Liver (tissue), 8 donors: ENCODE measurements at regions not wholly inside any gene's neighbourhood (a gene's known extent, or its start where the extent isn't known, plus 50 kb on each side); places are given as distances from the start of the nearest gene placed in this dataset.

Source experiments
- DNase-seq: peaks from one replicate; pipeline ENCODE4 v3.0.0-alpha.2; 2017; ENCODE audit warnings: low spot score
- H3K27ac ChIP-seq, 2 donors: one replicate each; pipeline ENCODE4 v1.7.0; 2013; ENCODE audit warnings: inconsistent platforms in 2 of 2, low read length in 2 of 2, control low read depth in 1 of 2, low read depth in 1 of 2, mild to moderate bottlenecking in 1 of 2
- H3K27me3 ChIP-seq, 4 donors: one replicate each; pipeline versions ENCODE4 v1.6.1 to v1.7.0; 2013; ENCODE audit warnings: low read length in 3 of 4, inconsistent platforms in 1 of 4, mild to moderate bottlenecking in 1 of 4, moderate library complexity in 1 of 4; ENCODE audit not compliant: control insufficient read depth in 4 of 4, insufficient read depth in 4 of 4
- H3K36me3 ChIP-seq, 4 donors: one replicate each; pipeline versions ENCODE4 v1.6.1 to v1.7.0; 2013; ENCODE audit warnings: low read length in 3 of 4, mild to moderate bottlenecking in 3 of 4, low read depth in 1 of 4, moderate library complexity in 1 of 4; ENCODE audit not compliant: control insufficient read depth in 4 of 4, insufficient read depth in 3 of 4
- H3K4me1 ChIP-seq, 4 donors: one replicate each; pipeline versions ENCODE4 v1.6.1 to v1.7.0; 2013; ENCODE audit warnings: low read length in 3 of 4, mild to moderate bottlenecking in 3 of 4, moderate library complexity in 1 of 4; ENCODE audit not compliant: control insufficient read depth in 4 of 4, insufficient read depth in 4 of 4
- H3K4me3 ChIP-seq, 3 donors: one replicate each; pipeline versions ENCODE4 v1.6.1 to v1.7.0; 2013; ENCODE audit warnings: low read length in 3 of 3, control low read depth in 1 of 3, low read depth in 1 of 3, mild to moderate bottlenecking in 1 of 3
- H3K9ac ChIP-seq, 2 donors: one replicate each; pipeline ENCODE4 v1.7.0; 2013; ENCODE audit warnings: low read length in 2 of 2, mild to moderate bottlenecking in 2 of 2, moderate library complexity in 2 of 2, control low read depth in 1 of 2, low read depth in 1 of 2
- H3K9me3 ChIP-seq, 4 donors: one replicate each; pipeline versions ENCODE4 v1.6.1 to v1.7.0; 2013; ENCODE audit warnings: low read length in 3 of 4; ENCODE audit not compliant: control insufficient read depth in 4 of 4
- EGR1 ChIP-seq, 2 donors: IDR thresholded peaks; 2 replicates each; pipeline ENCODE4 v1.6.1; 2016 to 2018; ENCODE audit warnings: antibody characterized with exemption in 2 of 2, low read depth in 2 of 2
- FOXA1 ChIP-seq: IDR thresholded peaks from 2 replicates; pipeline ENCODE4 v1.6.1; 2016; ENCODE audit warnings: antibody characterized with exemption
- FOXA2 ChIP-seq: IDR thresholded peaks from 2 replicates; pipeline ENCODE4 v1.6.1; 2016; ENCODE audit warnings: antibody characterized with exemption
- GABPA ChIP-seq, 2 donors: IDR thresholded peaks in 1 of 2; conservative IDR thresholded peaks in 1 of 2; 2 replicates each; pipeline ENCODE4 v1.6.1; 2016; ENCODE audit warnings: antibody characterized with exemption in 2 of 2, mild to moderate bottlenecking in 1 of 2, moderate library complexity in 1 of 2
- HNF4A ChIP-seq, 2 donors: conservative IDR thresholded peaks; 2 replicates each; pipeline ENCODE4 v1.6.1; 2016; ENCODE audit warnings: antibody characterized with exemption in 2 of 2, mild to moderate bottlenecking in 2 of 2
- HNF4G ChIP-seq: IDR thresholded peaks from 2 replicates; pipeline ENCODE4 v1.6.1; 2016; ENCODE audit warnings: antibody characterized with exemption
- JUND ChIP-seq, 2 donors: IDR thresholded peaks; 2 replicates each; pipeline ENCODE4 v1.6.1; 2016; ENCODE audit warnings: antibody characterized with exemption in 2 of 2
- NR2F2 ChIP-seq: IDR thresholded peaks from 2 replicates; pipeline ENCODE4 v1.6.1; 2016; ENCODE audit warnings: antibody characterized with exemption
- RAD21 ChIP-seq, 2 donors: IDR thresholded peaks; 2 replicates each; pipeline ENCODE4 v1.6.1; 2016; ENCODE audit warnings: antibody characterized with exemption in 2 of 2, mild to moderate bottlenecking in 2 of 2
- RXRA ChIP-seq, 2 donors: IDR thresholded peaks; 2 replicates each; pipeline ENCODE4 v1.6.1; 2017 to 2018; ENCODE audit warnings: antibody characterized with exemption in 2 of 2, mild to moderate bottlenecking in 1 of 2
- SP1 ChIP-seq: IDR thresholded peaks from 2 replicates; pipeline ENCODE4 v1.6.1; 2018; ENCODE audit warnings: antibody characterized with exemption, mild to moderate bottlenecking
- TAF1 ChIP-seq: conservative IDR thresholded peaks from 2 replicates; pipeline ENCODE4 v1.6.1; 2016; ENCODE audit warnings: antibody characterized with exemption, mild to moderate bottlenecking
- YY1 ChIP-seq: IDR thresholded peaks from 2 replicates; pipeline ENCODE4 v1.6.1; 2016; ENCODE audit warnings: antibody characterized with exemption, mild to moderate bottlenecking
- WGBS: extraction: QIAGEN DNeasy Blood & Tissue Kit; methylation state at CpG from one replicate; pipeline ENCODE4 v1.1.7; 2013; 5-methylcytosine and 5-hydroxymethylcytosine counted together
- TF ChIP-seq, protein P1 (sequence below): IDR thresholded peaks from 2 replicates; pipeline ENCODE4 v1.6.1; 2016; ENCODE audit warnings: antibody characterized with exemption, mild to moderate bottlenecking
- TF ChIP-seq, protein P2 (sequence below): fragments of 150-350 bp; IDR thresholded peaks from 2 replicates; pipeline ENCODE4 v1.5.1; 2017; ENCODE audit warnings: improper control_type of control experiment, low read depth, low read length; ENCODE audit not compliant: missing input control
- TF ChIP-seq, protein P3 (sequence below): IDR thresholded peaks from 2 replicates; pipeline ENCODE4 v1.6.1; 2016; ENCODE audit warnings: antibody characterized with exemption
- TF ChIP-seq, protein P4 (sequence below): IDR thresholded peaks from 2 replicates; pipeline ENCODE4 v1.6.1; 2016; ENCODE audit warnings: antibody characterized with exemption
- TF ChIP-seq, protein P5 (sequence below): IDR thresholded peaks from 2 replicates; pipeline ENCODE4 v1.6.1; 2016; ENCODE audit warnings: antibody characterized with exemption
- donor health status: healthy.
- donor health status: healthy.
- donor health status: healthy.
- donor health status: healthy.
- donor health status: healthy.

DNA sequence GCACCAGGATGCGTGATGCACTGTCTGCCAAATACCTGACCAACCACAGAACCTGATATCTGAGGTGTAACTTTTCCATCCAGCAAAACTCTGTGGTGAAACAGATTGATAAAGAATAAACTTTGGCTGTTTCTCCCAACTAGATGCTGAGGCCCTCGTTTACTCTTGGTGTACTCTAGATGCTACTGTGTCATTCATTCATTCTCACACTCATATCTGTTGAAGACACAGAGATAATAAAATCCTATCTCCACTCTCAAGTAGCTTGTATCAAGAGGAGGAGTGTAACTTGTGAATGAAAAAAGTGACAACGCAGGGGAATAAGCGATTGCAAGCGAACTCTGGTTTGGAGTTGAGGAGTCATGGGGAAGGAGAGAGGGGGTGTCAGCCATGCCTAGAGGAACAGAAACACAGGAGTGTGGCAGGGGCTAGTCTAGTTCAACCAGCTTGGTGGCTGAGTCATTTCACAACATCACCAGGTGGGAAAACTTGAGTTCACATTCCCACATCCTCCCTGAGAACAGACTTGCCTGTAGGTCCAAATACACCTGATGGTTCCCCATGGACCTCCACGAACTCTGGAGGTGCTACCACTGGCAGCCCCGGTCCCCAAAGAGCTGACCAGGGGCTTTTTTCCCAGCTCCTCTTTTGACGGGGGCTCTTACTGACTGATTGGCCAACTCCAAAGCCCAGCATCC lies 73.3 kb upstream of the SNRK start:
- DNase-seq: peak; percentile 30
- TF ChIP-seq YY1 (no peak), GABPA (IDR thresholded peaks at IDR 0.05 in 1 of 2, conservative IDR thresholded peaks at IDR 0.05 in 1 of 2) (no peak), JUND (IDR thresholded peaks at IDR 0.05) (no peak), SP1 (no peak), EGR1 (IDR thresholded peaks at IDR 0.05; ENCODE audit: low read depth in 2 of 2) (no peak), HNF4A (conservative IDR thresholded peaks at IDR 0.05) (no peak), RAD21 (IDR thresholded peaks at IDR 0.05) (no peak), NR2F2 (no peak), TAF1 (no peak), HNF4G (no peak), FOXA1 (no peak), RXRA (IDR thresholded peaks at IDR 0.05) (no peak), FOXA2 (no peak)
- TF ChIP-seq, protein P1, sequence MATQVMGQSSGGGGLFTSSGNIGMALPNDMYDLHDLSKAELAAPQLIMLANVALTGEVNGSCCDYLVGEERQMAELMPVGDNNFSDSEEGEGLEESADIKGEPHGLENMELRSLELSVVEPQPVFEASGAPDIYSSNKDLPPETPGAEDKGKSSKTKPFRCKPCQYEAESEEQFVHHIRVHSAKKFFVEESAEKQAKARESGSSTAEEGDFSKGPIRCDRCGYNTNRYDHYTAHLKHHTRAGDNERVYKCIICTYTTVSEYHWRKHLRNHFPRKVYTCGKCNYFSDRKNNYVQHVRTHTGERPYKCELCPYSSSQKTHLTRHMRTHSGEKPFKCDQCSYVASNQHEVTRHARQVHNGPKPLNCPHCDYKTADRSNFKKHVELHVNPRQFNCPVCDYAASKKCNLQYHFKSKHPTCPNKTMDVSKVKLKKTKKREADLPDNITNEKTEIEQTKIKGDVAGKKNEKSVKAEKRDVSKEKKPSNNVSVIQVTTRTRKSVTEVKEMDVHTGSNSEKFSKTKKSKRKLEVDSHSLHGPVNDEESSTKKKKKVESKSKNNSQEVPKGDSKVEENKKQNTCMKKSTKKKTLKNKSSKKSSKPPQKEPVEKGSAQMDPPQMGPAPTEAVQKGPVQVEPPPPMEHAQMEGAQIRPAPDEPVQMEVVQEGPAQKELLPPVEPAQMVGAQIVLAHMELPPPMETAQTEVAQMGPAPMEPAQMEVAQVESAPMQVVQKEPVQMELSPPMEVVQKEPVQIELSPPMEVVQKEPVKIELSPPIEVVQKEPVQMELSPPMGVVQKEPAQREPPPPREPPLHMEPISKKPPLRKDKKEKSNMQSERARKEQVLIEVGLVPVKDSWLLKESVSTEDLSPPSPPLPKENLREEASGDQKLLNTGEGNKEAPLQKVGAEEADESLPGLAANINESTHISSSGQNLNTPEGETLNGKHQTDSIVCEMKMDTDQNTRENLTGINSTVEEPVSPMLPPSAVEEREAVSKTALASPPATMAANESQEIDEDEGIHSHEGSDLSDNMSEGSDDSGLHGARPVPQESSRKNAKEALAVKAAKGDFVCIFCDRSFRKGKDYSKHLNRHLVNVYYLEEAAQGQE: no peak
- TF ChIP-seq, protein P2, sequence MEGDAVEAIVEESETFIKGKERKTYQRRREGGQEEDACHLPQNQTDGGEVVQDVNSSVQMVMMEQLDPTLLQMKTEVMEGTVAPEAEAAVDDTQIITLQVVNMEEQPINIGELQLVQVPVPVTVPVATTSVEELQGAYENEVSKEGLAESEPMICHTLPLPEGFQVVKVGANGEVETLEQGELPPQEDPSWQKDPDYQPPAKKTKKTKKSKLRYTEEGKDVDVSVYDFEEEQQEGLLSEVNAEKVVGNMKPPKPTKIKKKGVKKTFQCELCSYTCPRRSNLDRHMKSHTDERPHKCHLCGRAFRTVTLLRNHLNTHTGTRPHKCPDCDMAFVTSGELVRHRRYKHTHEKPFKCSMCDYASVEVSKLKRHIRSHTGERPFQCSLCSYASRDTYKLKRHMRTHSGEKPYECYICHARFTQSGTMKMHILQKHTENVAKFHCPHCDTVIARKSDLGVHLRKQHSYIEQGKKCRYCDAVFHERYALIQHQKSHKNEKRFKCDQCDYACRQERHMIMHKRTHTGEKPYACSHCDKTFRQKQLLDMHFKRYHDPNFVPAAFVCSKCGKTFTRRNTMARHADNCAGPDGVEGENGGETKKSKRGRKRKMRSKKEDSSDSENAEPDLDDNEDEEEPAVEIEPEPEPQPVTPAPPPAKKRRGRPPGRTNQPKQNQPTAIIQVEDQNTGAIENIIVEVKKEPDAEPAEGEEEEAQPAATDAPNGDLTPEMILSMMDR: no peak
- TF ChIP-seq, protein P3, sequence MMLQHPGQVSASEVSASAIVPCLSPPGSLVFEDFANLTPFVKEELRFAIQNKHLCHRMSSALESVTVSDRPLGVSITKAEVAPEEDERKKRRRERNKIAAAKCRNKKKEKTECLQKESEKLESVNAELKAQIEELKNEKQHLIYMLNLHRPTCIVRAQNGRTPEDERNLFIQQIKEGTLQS: no peak
- TF ChIP-seq, protein P4, sequence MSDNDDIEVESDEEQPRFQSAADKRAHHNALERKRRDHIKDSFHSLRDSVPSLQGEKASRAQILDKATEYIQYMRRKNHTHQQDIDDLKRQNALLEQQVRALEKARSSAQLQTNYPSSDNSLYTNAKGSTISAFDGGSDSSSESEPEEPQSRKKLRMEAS: no peak
- TF ChIP-seq, protein P5, sequence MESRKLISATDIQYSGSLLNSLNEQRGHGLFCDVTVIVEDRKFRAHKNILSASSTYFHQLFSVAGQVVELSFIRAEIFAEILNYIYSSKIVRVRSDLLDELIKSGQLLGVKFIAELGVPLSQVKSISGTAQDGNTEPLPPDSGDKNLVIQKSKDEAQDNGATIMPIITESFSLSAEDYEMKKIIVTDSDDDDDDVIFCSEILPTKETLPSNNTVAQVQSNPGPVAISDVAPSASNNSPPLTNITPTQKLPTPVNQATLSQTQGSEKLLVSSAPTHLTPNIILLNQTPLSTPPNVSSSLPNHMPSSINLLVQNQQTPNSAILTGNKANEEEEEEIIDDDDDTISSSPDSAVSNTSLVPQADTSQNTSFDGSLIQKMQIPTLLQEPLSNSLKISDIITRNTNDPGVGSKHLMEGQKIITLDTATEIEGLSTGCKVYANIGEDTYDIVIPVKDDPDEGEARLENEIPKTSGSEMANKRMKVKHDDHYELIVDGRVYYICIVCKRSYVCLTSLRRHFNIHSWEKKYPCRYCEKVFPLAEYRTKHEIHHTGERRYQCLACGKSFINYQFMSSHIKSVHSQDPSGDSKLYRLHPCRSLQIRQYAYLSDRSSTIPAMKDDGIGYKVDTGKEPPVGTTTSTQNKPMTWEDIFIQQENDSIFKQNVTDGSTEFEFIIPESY: no peak
- no peaks in the 10 kb centered on the region for H3K27me3 ChIP-seq
- WGBS: 84% methylated on average over 8 of the region's 8 CpGs
- H3K36me3 ChIP-seq: no peaks in the 10 kb centered on the region
- no peaks in the 10 kb centered on the region for H3K9me3 ChIP-seq
- H3K4me3 ChIP-seq: no peak overlapping the region
- H3K27ac ChIP-seq: peak overlapping the region; percentile 75 to 89
- peaks cover 10 to 53% (median 44%) of the 10 kb centered on the region in 4 donors for H3K4me1 ChIP-seq
- H3K9ac ChIP-seq: no peak overlapping the region
